ENCODE measurements at regions not wholly inside any gene's neighbourhood (a gene's known extent, or its start where the extent isn't known, plus 50 kb on each side); places are given as distances from the start of the nearest gene placed in this dataset.

DNA sequence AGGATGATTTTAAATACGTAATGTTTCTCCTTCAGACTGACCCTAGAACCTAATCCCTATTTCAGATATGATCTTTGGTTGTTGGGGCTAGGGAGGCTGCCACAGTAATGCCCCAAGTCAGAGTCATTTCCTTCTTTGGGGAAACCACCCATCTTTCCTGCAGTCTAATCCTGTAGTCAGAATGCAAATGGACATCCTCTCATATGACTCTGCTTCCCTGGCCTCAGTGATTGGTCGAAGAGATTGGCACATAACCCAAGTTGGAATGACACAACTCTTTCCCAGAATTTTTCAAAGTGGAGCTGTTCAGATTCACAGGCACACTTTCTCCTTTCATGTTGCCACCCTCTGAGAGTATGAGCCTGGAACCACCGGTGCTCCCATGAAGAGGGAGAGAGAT is 58.8 kb upstream of the ZNF644 start:
- TF ChIP-seq GABPA (IDR thresholded peaks at IDR 0.05 in 1 of 2, conservative IDR thresholded peaks at IDR 0.05 in 1 of 2): no peak
- no peak for TF ChIP-seq TAF1 (conservative IDR thresholded peaks at IDR 0.05)
- TF ChIP-seq CTCF (IDR thresholded peaks at IDR 0.05; ENCODE audit: low read depth, low read length, missing input control): no peak
- no peak for TF ChIP-seq ZBTB33 (IDR thresholded peaks at IDR 0.05)
- TF ChIP-seq SP1 (IDR thresholded peaks at IDR 0.05): no peak
- TF ChIP-seq NR2F2 (IDR thresholded peaks at IDR 0.05): no peak
- TF ChIP-seq HNF4A (conservative IDR thresholded peaks at IDR 0.05): no peak
- TF ChIP-seq, protein P1, sequence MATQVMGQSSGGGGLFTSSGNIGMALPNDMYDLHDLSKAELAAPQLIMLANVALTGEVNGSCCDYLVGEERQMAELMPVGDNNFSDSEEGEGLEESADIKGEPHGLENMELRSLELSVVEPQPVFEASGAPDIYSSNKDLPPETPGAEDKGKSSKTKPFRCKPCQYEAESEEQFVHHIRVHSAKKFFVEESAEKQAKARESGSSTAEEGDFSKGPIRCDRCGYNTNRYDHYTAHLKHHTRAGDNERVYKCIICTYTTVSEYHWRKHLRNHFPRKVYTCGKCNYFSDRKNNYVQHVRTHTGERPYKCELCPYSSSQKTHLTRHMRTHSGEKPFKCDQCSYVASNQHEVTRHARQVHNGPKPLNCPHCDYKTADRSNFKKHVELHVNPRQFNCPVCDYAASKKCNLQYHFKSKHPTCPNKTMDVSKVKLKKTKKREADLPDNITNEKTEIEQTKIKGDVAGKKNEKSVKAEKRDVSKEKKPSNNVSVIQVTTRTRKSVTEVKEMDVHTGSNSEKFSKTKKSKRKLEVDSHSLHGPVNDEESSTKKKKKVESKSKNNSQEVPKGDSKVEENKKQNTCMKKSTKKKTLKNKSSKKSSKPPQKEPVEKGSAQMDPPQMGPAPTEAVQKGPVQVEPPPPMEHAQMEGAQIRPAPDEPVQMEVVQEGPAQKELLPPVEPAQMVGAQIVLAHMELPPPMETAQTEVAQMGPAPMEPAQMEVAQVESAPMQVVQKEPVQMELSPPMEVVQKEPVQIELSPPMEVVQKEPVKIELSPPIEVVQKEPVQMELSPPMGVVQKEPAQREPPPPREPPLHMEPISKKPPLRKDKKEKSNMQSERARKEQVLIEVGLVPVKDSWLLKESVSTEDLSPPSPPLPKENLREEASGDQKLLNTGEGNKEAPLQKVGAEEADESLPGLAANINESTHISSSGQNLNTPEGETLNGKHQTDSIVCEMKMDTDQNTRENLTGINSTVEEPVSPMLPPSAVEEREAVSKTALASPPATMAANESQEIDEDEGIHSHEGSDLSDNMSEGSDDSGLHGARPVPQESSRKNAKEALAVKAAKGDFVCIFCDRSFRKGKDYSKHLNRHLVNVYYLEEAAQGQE (IDR thresholded peaks at IDR 0.05): no peak

Measured in liver (tissue), 3 donors.